BJ (cell line): ENCODE measurements at regions not wholly inside any gene's neighbourhood (a gene's known extent, or its start where the extent isn't known, plus 50 kb on each side); places are given as distances from the start of the nearest gene placed in this dataset.

Source experiments
- CTCF ChIA-PET: fragments of 350-600 bp; formaldehyde crosslinking; extraction: SDS; loops from one replicate; lab custom pipeline; 2021; ENCODE audit warnings: antibody characterized with exemption, inconsistent platforms; lab: Yijun Ruan, JAX
- POLR2A ChIA-PET: fragments of 300-600 bp; sonication (Branson Sonifier 250); formaldehyde crosslinking; extraction: SDS; loops from one replicate; lab custom pipeline; 2021; ENCODE audit warnings: antibody characterized with exemption; lab: Charles Lee
- DNase-seq: peaks from one replicate; pipeline ENCODE4 v3.0.0-alpha.2; 2011; ENCODE audit warnings: low read depth
- H3K27me3 ChIP-seq: 2 replicates; pipeline ENCODE4 v1.6.0; 2011; ENCODE audit warnings: low read length; ENCODE audit not compliant: control insufficient read depth, insufficient read depth
- H3K36me3 ChIP-seq: 2 replicates; pipeline ENCODE4 v1.5.1; 2011; ENCODE audit warnings: low read length; ENCODE audit not compliant: control insufficient read depth, insufficient read depth
- H3K4me3 ChIP-seq: 2 replicates; pipeline ENCODE4 v1.5.1; 2011; ENCODE audit warnings: low read depth, mild to moderate bottlenecking, control low read depth, low read length
- CTCF ChIP-seq: IDR thresholded peaks from 2 replicates; pipeline ENCODE4 v1.5.1; 2011; ENCODE audit warnings: low read depth, mild to moderate bottlenecking, control low read depth, inconsistent platforms, low read length, moderate library complexity; ENCODE audit not compliant: insufficient read depth

GRCh38 chr12:91989143-91989542 lies 156.5 kb downstream of the BTG1 start:
- ChIA-PET POLR2A (no interaction called here), CTCF (interaction anchor here (1.0 kb wide), 1 partner anchor 184 kb away, joined by 3 read pairs; no protein-coding TSS in a partner anchor)
- Histone ChIP-seq H3K4me3 (no peak overlapping the region), H3K36me3 (no peaks in the 10 kb centered on the region), H3K27me3 (no peaks in the 10 kb centered on the region)
- no peak for DNase-seq
- no peak for TF ChIP-seq CTCF

GRCh38 chr12:91988086-91988923 lies 157.3 kb downstream of the BTG1 start:
- ChIA-PET CTCF (no interaction called here), POLR2A (no interaction called here)
- no peak for DNase-seq
- H3K4me3 ChIP-seq = no peak overlapping the region
- no peaks in the 10 kb centered on the region for H3K27me3 ChIP-seq
- H3K36me3 ChIP-seq = no peaks in the 10 kb centered on the region
- TF ChIP-seq CTCF = no peak

GRCh38 chr12:91986084-91986483 lies 159.6 kb downstream of the BTG1 start:
- H3K4me3 ChIP-seq = no peak overlapping the region
- no peak for TF ChIP-seq CTCF
- ChIA-PET POLR2A (no interaction called here), CTCF (interaction anchor here (0.6 kb wide), 2 partner anchors 59 to 108 kb away, joined by 3 to 4 read pairs; no protein-coding TSS in a partner anchor)
- H3K36me3 ChIP-seq = no peaks in the 10 kb centered on the region
- no peak for DNase-seq
- no peaks in the 10 kb centered on the region for H3K27me3 ChIP-seq

GRCh38 chr12:91985002-91985787 lies 160.5 kb downstream of the BTG1 start:
- H3K4me3 ChIP-seq = no peak overlapping the region
- CTCF ChIA-PET = interaction anchor here (0.6 to 1.7 kb wide), 2 partner anchors 174 to 273 kb away, joined by 3 to 4 read pairs; no protein-coding TSS in a partner anchor

More at GRCh38 chr12:91985002-91985787, 160.5 kb downstream of the BTG1 start:
- POLR2A ChIA-PET = no interaction called here
- DNase-seq = no peak
- TF ChIP-seq CTCF = no peak
- H3K36me3 ChIP-seq = no peaks in the 10 kb centered on the region
- H3K27me3 ChIP-seq = no peaks in the 10 kb centered on the region
